ENCODE measurements at regions not wholly inside any gene's neighbourhood (a gene's known extent, or its start where the extent isn't known, plus 50 kb on each side); places are given as distances from the start of the nearest gene placed in this dataset.

- no peak for TF ChIP-seq POLR2AphosphoS5 (IDR thresholded peaks at IDR 0.05)
- TF ChIP-seq EP300 (IDR thresholded peaks at IDR 0.05): no peak
- no peak for TF ChIP-seq CTCF (IDR thresholded peaks at IDR 0.05)
These were observed 977.6 kb downstream of the SUCLG1 start for GRCh38 chr2:83481436-83481835.

Measured in upper lobe of left lung (tissue), 4 donors.